Lung microvascular endothelial cell (primary cell): ENCODE measurements at regions not wholly inside any gene's neighbourhood (a gene's known extent, or its start where the extent isn't known, plus 50 kb on each side); places are given as distances from the start of the nearest gene placed in this dataset.

ENCODE experiments used
- DNase-seq, 2 donors: peaks; one replicate each; pipeline versions ENCODE4 v3.0.0 to v3.0.0-alpha.2; 2010; ENCODE audit warnings: low read depth in 2 of 2

GRCh38 chr3:59653405-59654122, 603.7 kb upstream of the CFAP20DC start:
- no peak for DNase-seq

GRCh38 chr3:59644479-59645402, 594.9 kb upstream of the CFAP20DC start:
- no peak for DNase-seq

DNA sequence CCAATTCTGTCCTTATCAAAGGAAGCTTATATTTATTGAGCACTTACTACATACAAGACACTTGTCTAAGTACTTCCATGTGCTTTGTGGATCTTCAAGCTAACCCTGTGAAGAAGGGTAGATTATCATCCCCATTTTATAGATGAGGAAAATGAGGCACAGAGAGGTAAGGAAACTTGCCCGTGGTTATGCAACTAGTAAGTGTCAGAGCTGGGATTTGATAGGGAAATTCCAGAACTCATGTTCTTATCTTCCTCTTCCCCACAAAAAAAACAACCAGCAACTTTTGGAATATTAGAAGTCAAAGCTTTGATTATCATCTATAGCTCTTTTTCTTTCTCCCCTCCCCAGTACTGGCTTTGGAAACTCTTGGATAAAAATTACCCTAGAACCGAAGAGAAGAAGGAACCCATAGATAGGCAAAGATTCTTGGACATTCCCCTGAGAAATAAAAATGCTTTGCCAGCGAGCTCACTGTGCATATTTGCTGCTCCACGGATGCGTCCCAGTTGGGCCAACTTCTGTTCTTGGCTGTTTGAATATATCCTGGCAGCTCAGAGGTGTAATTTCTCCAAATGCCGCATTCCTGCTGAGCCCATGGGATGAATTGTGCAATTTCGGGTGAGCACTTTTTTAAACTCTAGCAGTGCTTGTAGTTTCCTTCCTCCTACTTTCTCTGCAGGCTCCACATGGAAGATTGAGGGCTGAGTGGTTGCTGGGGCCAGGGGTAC, 591.5 kb upstream of the CFAP20DC start:
- no peak for DNase-seq

DNA sequence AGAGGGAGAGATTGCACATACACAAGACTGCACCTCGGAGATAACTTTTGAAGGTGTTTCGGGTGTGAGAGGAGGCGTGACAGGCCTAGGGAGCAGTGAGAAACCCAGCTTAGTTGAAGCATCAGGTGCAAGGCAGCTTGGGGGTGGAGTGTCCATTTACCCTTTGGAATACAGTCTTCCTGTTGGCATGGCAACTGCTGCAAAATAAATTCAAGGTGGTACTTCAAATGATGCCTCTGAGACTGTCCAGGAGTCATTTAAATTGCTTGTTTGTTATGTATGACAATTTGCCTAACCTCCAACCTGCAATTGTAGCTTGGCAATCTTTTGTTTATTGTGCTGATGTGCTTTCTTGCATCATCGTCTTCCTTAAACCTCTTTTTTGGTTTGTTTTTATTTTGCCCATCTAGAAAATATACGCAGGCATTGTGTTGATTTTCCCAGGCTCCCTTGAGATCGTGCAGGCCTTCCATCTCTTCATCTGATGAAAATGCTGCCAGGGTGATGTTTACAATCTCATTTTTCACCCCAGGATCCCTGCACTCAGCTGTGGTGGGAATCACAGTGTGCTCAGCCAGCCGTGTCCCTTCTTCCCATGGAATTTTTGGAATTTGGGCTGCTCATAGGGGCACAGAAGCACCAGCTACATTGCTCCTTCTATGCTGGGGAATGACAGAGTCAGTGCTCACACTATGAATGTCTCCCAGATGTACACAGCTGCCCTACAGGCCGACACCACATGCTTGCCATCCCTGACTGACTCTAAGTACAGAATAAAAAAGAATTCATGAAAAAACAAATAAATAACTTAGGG, 583.1 kb upstream of the CFAP20DC start:
- DNase-seq = no peak

DNA sequence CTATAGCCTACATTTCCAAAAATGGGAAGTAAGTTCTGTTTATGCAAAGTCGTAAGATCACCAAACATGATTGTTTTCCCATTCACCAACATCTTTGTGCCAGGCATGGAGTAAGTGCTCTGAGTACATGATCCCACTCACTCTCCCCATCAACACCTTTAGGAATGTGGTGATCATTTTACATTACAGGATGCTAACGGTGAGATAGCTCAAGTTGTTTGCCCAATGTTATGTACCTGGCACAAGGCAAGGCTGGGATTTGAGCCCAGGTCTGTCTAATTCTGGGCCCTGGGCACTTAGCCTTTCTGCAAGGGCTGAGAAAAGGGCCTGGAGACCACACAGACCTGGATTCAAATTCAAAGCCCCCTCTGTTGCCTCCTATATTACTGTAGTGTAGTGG, 581.7 kb upstream of the CFAP20DC start:
- DNase-seq = no peak

- DNase-seq = no peak
Observed at GRCh38 chr3:59621037-59621436, 571.2 kb upstream of the CFAP20DC start.

DNA sequence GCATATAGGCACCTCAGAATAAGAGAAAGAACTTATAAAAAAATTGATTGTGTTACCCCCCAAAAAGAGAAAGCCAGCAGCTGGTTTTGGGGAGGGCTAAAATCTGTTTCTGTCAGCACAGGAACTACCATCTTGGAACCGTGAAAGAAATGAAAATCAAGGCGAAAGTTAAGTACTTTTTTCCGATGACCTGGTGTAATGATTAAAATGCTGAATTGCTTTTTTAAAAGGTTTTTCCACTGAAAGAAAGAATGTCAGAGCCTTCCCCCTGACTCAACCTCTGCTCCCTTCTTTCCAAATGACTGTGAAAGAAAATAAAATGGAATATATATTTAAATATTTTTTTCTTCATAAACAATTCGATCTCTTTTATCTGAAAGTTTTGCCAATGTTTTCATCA, 570.5 kb upstream of the CFAP20DC start:
- DNase-seq = no peak

- DNase-seq = no peak
Observed at GRCh38 chr3:59612444-59612715, 562.6 kb upstream of the CFAP20DC start.

DNA sequence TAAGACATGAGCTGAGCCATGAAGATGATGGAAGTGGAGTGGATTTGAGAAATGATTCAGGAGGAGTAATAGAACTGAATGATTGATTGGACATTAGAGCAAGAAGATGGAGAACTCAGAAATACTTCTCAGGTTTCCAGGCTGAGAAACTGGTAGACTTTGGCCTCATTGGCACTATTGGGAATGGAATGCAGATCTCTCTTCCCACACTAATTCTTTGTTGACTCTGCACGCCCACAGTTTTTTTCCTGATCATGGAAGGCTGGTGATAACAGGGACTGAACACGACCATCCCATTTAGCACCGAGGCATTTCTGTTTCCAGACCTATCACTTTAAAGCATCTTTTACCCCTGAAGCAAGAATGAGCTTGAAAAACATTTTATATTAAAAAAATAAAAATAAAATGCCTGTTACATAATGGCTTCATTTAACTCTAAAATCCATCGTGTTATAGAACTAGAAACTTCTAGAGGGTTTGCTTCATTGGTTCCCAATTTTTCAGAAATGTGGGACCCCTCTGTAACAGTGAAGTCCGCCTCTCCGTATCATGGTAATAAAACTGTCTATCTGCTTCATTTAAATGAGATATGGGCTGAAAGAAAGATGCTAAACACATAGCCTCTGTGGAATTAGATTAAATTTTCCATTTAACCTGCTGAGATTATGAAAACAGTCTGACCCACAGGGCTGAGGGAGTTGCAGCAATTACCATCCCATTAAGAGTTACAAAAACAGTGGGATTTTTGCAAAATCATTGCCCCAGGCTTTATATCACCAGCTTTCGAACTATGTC, 562.0 kb upstream of the CFAP20DC start:
- no peak for DNase-seq

DNA sequence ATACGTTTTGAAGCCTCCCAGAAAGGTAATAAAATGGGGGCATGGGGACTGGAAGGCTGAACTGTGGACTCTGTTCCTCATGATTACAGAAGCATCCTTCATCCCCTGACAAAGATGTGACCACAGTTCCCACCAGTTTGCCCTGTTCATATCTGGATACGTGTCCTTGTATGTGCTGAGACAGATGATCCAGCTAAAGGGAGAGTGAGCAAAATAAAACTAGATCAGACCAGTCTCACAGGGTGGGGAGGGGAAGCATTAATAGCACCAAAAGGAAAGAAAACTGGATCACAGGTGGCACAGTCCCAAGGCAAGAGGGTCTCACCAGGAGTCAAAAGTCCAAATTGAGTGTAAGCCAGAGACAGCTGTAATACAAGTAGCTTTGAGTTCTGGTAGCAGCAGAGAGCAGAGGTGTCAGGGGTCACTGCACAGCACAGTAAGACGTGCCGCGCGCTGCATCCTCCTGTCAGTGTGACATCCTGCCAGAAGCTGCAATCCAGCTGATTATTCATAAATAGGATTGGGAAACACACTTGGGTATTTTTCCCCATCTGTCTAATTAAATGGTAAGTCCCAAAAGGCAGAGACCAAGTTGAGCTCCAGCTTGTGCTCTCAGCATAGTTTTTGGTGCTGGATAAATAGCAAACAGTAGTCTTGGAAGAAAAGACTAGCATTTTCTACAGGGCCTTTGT, 560.0 kb upstream of the CFAP20DC start:
- no peak for DNase-seq

- DNase-seq = no peak
Observed at GRCh38 chr3:59608356-59608755, 558.5 kb upstream of the CFAP20DC start.

DNA sequence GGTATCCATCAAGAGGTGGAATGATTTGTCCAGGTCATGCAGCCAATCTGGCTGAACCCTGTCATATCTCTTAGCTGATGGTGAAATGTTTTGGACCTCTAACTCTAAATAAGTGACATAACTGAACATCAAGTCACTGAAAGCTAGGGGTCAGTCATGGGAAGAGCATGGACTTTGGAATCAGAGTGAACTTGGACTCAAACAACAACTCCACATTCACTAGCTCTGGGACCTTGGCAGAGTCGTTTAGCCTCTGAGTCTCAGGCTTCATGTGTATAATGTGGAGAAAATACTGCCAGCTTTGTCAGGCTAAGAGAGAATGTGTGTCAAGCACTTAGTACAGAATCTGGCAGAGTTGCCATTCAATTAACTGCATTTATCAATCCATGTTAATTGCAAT, 557.8 kb upstream of the CFAP20DC start:
- DNase-seq = no peak

DNA sequence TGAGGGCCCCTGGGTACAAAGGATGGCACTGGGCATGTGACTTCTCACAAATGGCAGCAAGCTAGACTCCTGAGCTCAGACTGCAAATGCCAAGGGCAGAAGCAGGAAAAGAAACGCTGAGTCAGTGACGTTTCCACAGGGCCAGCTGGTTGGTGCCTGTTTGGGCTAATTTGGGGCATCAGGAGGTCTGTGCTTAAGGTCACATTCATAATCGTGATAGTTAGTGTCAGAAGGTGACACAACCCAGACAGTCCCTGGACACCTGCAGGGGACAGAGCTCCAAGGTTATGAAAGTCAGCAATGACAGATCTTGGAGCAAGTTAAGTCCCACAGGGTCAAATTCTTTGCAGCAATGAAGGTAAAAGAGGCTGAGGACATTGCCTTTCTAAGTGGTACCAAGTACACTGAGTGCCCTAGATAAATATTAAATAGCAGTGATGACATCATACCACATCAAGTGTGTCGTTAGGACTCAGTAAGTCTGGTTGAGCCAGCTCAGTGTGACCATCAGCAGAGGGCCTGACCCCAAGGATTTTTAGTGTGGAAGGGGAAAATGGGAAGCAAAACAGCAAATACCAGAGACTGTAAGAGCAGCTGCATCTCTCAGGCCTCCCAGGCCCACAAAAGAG, 556.9 kb upstream of the CFAP20DC start:
- DNase-seq = no peak

GRCh38 chr3:59605944-59606534, 556.2 kb upstream of the CFAP20DC start:
- no peak for DNase-seq

DNA sequence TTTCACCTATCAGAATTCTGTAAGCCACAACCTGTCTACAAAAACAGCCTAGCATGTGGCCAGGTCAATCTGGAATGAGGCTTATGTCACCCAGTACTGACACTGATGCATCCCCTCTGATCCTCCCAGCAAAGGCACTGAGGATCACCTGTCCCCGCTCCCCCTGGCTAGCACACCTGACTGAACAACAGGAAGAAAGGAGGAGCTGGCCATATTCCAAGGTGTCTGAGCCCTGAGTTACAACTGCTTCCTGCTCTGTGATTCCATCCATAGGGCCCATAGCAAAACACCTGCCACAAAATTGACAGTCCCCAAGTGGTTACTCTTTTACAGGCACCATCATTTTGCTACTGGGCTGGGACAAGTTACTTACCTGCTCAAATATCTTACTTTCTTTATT, 555.5 kb upstream of the CFAP20DC start:
- no peak for DNase-seq

GRCh38 chr3:59601486-59601885, 551.7 kb upstream of the CFAP20DC start:
- DNase-seq = no peak

- no peak for DNase-seq
Observed at GRCh38 chr3:59600631-59601030, 550.8 kb upstream of the CFAP20DC start.

- no peak for DNase-seq
Observed at GRCh38 chr3:59596741-59597140, 546.9 kb upstream of the CFAP20DC start.

GRCh38 chr3:59595830-59596229, 546.0 kb upstream of the CFAP20DC start:
- DNase-seq = no peak
